NCI-H524 (cell line): ENCODE measurements at regions not wholly inside any gene's neighbourhood (a gene's known extent, or its start where the extent isn't known, plus 50 kb on each side); places are given as distances from the start of the nearest gene placed in this dataset.
"Not testable (repeated sequence)": the region's sequence is repeated elsewhere in the genome, so short reads cannot be mapped to it uniquely, and the experiment has no call there.

Experiments
- DNase-seq, 2 experiments: peaks; one replicate each; lab custom pipeline; 2025; lab: John Stamatoyannopoulos, UW

GRCh38 chr10:44564790-44565189 lies 179.9 kb upstream of the CXCL12 start:
- DNase-seq: no peak

- DNase-seq: no peak
These were observed 181.9 kb upstream of the CXCL12 start for GRCh38 chr10:44566786-44567185.

- DNase-seq: no peak
These were observed 182.6 kb upstream of the CXCL12 start for GRCh38 chr10:44567471-44567870.

- no peak for DNase-seq
These were observed 184.5 kb upstream of the CXCL12 start for GRCh38 chr10:44569193-44570091.

- no peak for DNase-seq
These were observed 186.8 kb upstream of the CXCL12 start for GRCh38 chr10:44571701-44572100.

GRCh38 chr10:44572146-44572545 lies 187.2 kb upstream of the CXCL12 start:
- DNase-seq: no peak

GRCh38 chr10:44573821-44574220 lies 188.9 kb upstream of the CXCL12 start:
- DNase-seq: no peak

- DNase-seq: no peak
These were observed 189.9 kb upstream of the CXCL12 start for GRCh38 chr10:44574596-44575480.

GRCh38 chr10:44575601-44576380 lies 190.9 kb upstream of the CXCL12 start:
- DNase-seq: no peak

GRCh38 chr10:44576702-44577191 lies 191.8 kb upstream of the CXCL12 start:
- no peak for DNase-seq

- DNase-seq: no peak
These were observed 192.6 kb upstream of the CXCL12 start for GRCh38 chr10:44577533-44577932.

- no peak for DNase-seq
These were observed 193.4 kb upstream of the CXCL12 start for GRCh38 chr10:44578271-44578670.

GRCh38 chr10:44578963-44579362 lies 194.1 kb upstream of the CXCL12 start:
- not testable (repeated sequence) for DNase-seq

- no peak for DNase-seq
These were observed 197.1 kb upstream of the CXCL12 start for GRCh38 chr10:44581996-44582395.

- DNase-seq: no peak
These were observed 202.8 kb upstream of the CXCL12 start for GRCh38 chr10:44587488-44588318.

GRCh38 chr10:44589181-44589943 lies 204.5 kb upstream of the CXCL12 start:
- DNase-seq: no peak

- DNase-seq: no peak
These were observed 205.1 kb upstream of the CXCL12 start for GRCh38 chr10:44589944-44590449.

- DNase-seq: no peak
These were observed 207.0 kb upstream of the CXCL12 start for GRCh38 chr10:44591911-44592310.

GRCh38 chr10:44593952-44594351 lies 209.1 kb upstream of the CXCL12 start:
- no peak for DNase-seq

GRCh38 chr10:44607116-44607515 lies 222.2 kb upstream of the CXCL12 start:
- DNase-seq: no peak
